HFFc6 (cell line): ENCODE measurements at regions not wholly inside any gene's neighbourhood (a gene's known extent, or its start where the extent isn't known, plus 50 kb on each side); places are given as distances from the start of the nearest gene placed in this dataset.
A peak's percentile ranks its signal among the peaks of the same experiment; 100 is the strongest.

ENCODE experiments used
- DNase-seq: peaks from one replicate; pipeline ENCODE4 v3.0.0-alpha.2; 2018
- H3K27ac Mint-ChIP-seq: 2 replicates; pipeline ENCODE4 v1.8.0; 2020; ENCODE audit warnings: mild to moderate bottlenecking, mixed read lengths
- H3K27me3 Mint-ChIP-seq: 2 replicates; pipeline ENCODE4 v1.8.0; 2021; ENCODE audit warnings: mild to moderate bottlenecking, moderate library complexity, mixed read lengths; ENCODE audit not compliant: insufficient read depth
- H3K36me3 Mint-ChIP-seq: 2 replicates; pipeline ENCODE4 v1.8.0; 2021; ENCODE audit warnings: low read depth, mixed read lengths
- H3K4me1 Mint-ChIP-seq: 2 replicates; pipeline ENCODE4 v1.8.0; 2020; ENCODE audit warnings: low read depth, mixed read lengths
- H3K4me3 Mint-ChIP-seq: 2 replicates; pipeline ENCODE4 v1.8.0; 2020; ENCODE audit warnings: mild to moderate bottlenecking, moderate library complexity, mixed read lengths
- H3K9me3 Mint-ChIP-seq: 2 replicates; pipeline ENCODE4 v1.8.0; 2020; ENCODE audit warnings: mild to moderate bottlenecking, mixed read lengths
- CTCF ChIP-seq: fragments of 200-600 bp; sonication (generic); IDR thresholded peaks from 2 replicates; pipeline ENCODE4 v1.5.0; 2021; ENCODE audit warnings: antibody characterized with exemption, mild to moderate bottlenecking

GRCh38 chr13:109995578-109995977, 209.2 kb upstream of the IRS2 start:
- Mint-ChIP-seq H3K27ac (no peak overlapping the region), H3K4me3 (no peak overlapping the region), H3K36me3 (no peaks in the 10 kb centered on the region), H3K27me3 (no peaks in the 10 kb centered on the region), H3K4me1 (peaks cover 32% of the 10 kb centered on the region), H3K9me3 (no peaks in the 10 kb centered on the region)
- no peak for TF ChIP-seq CTCF
- no peak for DNase-seq

GRCh38 chr13:109990296-109990695, 203.9 kb upstream of the IRS2 start:
- H3K27ac Mint-ChIP-seq = no peak overlapping the region
- H3K27me3 Mint-ChIP-seq = no peaks in the 10 kb centered on the region
- no peaks in the 10 kb centered on the region for H3K36me3 Mint-ChIP-seq
- no peak for TF ChIP-seq CTCF
- H3K9me3 Mint-ChIP-seq = no peaks in the 10 kb centered on the region
- peaks cover 34% of the 10 kb centered on the region for H3K4me1 Mint-ChIP-seq
- no peak for DNase-seq
- no peak overlapping the region for H3K4me3 Mint-ChIP-seq

DNA sequence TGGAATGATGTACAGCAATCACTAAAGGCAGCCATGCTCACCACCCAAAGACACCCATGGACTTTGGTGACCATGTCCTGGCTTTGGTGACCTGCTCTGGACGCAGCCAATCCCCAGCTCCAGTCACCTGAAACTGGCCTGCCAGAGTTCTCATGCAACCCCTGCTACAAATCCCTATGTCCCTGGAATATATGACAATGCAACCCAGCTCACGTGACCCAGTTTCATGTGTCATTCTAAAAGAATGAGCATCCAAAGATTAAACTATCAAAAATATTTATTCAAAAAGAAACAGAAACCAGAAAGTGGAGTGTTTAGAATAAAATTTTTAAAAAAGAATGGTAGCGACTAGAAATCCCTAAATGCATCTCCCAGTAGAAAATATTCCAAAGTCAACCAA, 203.3 kb upstream of the IRS2 start:
- peaks cover 34% of the 10 kb centered on the region for H3K4me1 Mint-ChIP-seq
- no peaks in the 10 kb centered on the region for H3K36me3 Mint-ChIP-seq
- DNase-seq = peak; percentile 25
- no peaks in the 10 kb centered on the region for H3K27me3 Mint-ChIP-seq
- no peaks in the 10 kb centered on the region for H3K9me3 Mint-ChIP-seq
- no peak for TF ChIP-seq CTCF
- H3K4me3 Mint-ChIP-seq = peak overlapping the region; percentile 65
- no peak overlapping the region for H3K27ac Mint-ChIP-seq

DNA sequence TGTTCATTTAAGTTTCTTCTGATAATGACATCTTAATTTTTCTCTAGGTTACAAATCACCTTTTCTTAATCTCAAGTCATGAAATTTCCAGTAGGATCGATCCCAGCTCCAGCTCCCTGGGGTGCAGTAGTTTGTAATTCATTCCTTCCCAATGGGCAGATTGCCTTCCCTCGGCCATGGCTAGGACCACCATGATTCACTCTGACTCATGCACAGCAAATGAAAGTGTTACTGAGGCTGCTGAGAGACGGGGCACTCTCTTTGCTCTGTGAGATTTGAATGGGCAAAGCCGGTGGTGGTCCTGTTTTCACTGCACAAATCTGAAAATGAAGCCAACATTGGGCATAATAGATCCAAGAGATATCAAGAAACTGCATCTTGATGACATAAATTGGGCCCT, 202.8 kb upstream of the IRS2 start:
- Mint-ChIP-seq H3K4me1 (peaks cover 34% of the 10 kb centered on the region), H3K9me3 (no peaks in the 10 kb centered on the region), H3K36me3 (no peaks in the 10 kb centered on the region), H3K4me3 (peak overlapping the region; percentile 64), H3K27ac (peak overlapping the region; percentile 10; the same call in 1 of the 2 replicates), H3K27me3 (no peaks in the 10 kb centered on the region)
- TF ChIP-seq CTCF = no peak
- peak; percentile 41 for DNase-seq

GRCh38 chr13:109986851-109987250, 200.5 kb upstream of the IRS2 start:
- H3K36me3 Mint-ChIP-seq = no peaks in the 10 kb centered on the region

More at GRCh38 chr13:109986851-109987250, 200.5 kb upstream of the IRS2 start:
- no peak for TF ChIP-seq CTCF
- H3K9me3 Mint-ChIP-seq = no peaks in the 10 kb centered on the region
- DNase-seq = no peak
- H3K4me1 Mint-ChIP-seq = peaks cover 34% of the 10 kb centered on the region
- H3K27ac Mint-ChIP-seq = no peak overlapping the region
- H3K27me3 Mint-ChIP-seq = no peaks in the 10 kb centered on the region
- no peak overlapping the region for H3K4me3 Mint-ChIP-seq
